Activated naive CD4-positive, alpha-beta T cell treated with anti-CD3 and anti-CD28 coated beads for 36 hours (primary cell): ENCODE measurements at regions not wholly inside any gene's neighbourhood (a gene's known extent, or its start where the extent isn't known, plus 50 kb on each side); places are given as distances from the start of the nearest gene placed in this dataset.

Source experiments
- CTCF ChIA-PET: fragments of 350-600 bp; sonication (Branson Sonifier 250); formaldehyde crosslinking; loops from one replicate; lab custom pipeline; 2021; ENCODE audit warnings: antibody characterized with exemption; lab: Charles Lee
- DNase-seq: peaks from one replicate; pipeline ENCODE4 v3.0.0-alpha.2; 2020
- H3K27ac Mint-ChIP-seq: one replicate; pipeline ENCODE4 v1.8.0; 2021; ENCODE audit warnings: mild to moderate bottlenecking, mixed read lengths
- H3K27me3 Mint-ChIP-seq: one replicate; pipeline ENCODE4 v1.8.0; 2021; ENCODE audit warnings: low read depth, mixed read lengths
- H3K36me3 Mint-ChIP-seq: one replicate; pipeline ENCODE4 v1.8.0; 2021; ENCODE audit warnings: low read depth, mixed read lengths
- H3K4me1 Mint-ChIP-seq: one replicate; pipeline ENCODE4 v1.8.0; 2021; ENCODE audit warnings: low read depth, mixed read lengths
- H3K4me3 Mint-ChIP-seq: one replicate; pipeline ENCODE4 v1.8.0; 2021; ENCODE audit warnings: mild to moderate bottlenecking, moderate library complexity, mixed read lengths
- H3K9me3 Mint-ChIP-seq: one replicate; pipeline ENCODE4 v1.8.0; 2021; ENCODE audit warnings: mixed read lengths
- intact Hi-C: fragments of 100-400 bp; cut with micrococcal nuclease; formaldehyde crosslinking; loops from one replicate; pipeline ENCODE4 v1.15.1; 2023

DNA sequence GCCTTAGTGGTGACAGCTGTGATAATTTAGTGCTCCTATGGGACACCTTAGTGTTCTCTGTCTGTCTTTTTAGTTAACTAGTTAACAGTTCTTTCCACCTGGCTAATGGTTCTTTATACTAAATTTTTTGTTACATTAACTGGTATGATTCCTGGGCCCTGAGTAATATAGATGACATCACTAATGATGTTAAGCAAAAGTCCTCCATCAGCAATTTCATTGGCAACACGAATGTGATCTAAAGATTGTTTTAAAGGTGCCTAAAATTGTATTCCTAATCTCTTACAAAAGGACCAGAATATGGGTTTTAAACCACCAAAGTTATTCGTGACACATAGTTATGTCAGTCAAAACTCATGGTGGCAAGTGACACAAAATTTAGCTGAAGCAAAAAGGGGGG, 235.3 kb downstream of the TENT4A start:
- H3K27ac Mint-ChIP-seq: no peak overlapping the region
- no peak for DNase-seq
- H3K36me3 Mint-ChIP-seq: no peaks in the 10 kb centered on the region
- H3K27me3 Mint-ChIP-seq: peaks cover 7% of the 10 kb centered on the region
- H3K9me3 Mint-ChIP-seq: no peaks in the 10 kb centered on the region
- intact Hi-C loops: no loop called here
- peaks cover 2% of the 10 kb centered on the region for H3K4me1 Mint-ChIP-seq
- H3K4me3 Mint-ChIP-seq: no peak overlapping the region
- CTCF ChIA-PET: no interaction called here

DNA sequence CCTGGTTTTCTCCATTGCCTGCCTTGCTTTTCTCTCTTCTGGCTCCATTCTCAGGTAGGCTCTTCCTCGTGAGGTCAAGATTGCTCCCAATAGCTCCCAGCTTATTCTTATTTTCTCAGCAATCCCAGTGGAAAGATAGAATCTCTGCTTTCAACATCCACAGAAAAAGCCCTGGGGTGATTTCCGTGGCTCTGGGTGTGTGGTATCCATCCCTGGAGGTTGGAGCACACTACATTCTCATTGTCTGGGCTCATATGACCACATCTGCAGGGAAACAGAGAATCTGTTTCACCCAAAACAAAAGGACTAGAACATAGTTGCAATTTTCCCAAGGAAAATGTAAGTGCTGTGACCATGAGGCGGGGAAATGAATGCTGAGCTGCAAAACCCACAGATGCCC, 236.0 kb downstream of the TENT4A start:
- CTCF ChIA-PET: no interaction called here
- no peaks in the 10 kb centered on the region for H3K36me3 Mint-ChIP-seq

DNA sequence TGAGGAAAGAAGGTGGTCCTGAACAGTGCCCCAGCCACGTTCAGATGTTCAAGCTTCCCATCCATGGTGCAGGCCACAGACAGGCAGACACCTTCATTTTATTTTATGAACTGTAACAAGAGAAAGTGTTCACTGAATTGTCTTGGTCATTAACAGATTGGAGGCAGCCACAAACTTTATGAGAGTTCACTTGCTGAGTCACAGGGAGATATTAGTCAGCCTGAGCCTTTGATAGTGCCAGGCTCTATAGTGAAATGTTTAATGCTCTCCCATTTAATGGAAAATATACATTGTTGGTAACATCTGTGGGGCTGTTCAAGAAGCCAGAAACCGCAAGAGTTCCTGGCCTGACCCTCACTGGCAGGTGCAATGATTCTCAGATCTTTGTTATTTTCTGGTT, 237.0 kb downstream of the TENT4A start:
- Mint-ChIP-seq H3K27me3 (peaks cover 12% of the 10 kb centered on the region), H3K4me1 (peaks cover 2% of the 10 kb centered on the region), H3K9me3 (no peaks in the 10 kb centered on the region), H3K27ac (no peak overlapping the region), H3K36me3 (no peaks in the 10 kb centered on the region), H3K4me3 (no peak overlapping the region)
- intact Hi-C loops: no loop called here
- DNase-seq: no peak
- CTCF ChIA-PET: no interaction called here

More for the DNA sequence above, 236.0 kb downstream of the TENT4A start:
- Mint-ChIP-seq H3K27me3 (peaks cover 7% of the 10 kb centered on the region), H3K9me3 (no peaks in the 10 kb centered on the region), H3K4me3 (no peak overlapping the region), H3K4me1 (peaks cover 2% of the 10 kb centered on the region), H3K27ac (no peak overlapping the region)
- intact Hi-C loops: no loop called here
- DNase-seq: no peak

DNA sequence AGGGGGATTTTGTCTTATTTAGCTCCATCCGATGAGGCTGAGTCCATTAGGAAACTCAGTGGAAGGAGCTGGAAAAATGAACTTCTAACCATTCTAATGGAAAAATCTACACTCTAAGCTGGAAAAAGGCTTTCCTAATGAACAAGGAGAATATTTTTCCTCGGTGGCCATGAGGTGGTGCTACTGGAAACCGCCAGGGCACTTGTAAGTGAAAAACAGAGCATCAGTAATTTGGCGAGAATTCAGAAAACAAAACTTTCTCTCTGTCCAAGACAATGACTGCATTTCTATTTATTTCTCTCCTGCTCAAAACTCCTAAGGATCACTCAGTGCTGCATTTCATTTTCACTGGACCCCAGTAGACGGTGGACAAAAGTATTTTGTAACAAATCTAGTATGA, 237.6 kb downstream of the TENT4A start:
- H3K27me3 Mint-ChIP-seq: peaks cover 12% of the 10 kb centered on the region
- DNase-seq: no peak
- H3K36me3 Mint-ChIP-seq: no peaks in the 10 kb centered on the region
- H3K4me3 Mint-ChIP-seq: no peak overlapping the region
- H3K27ac Mint-ChIP-seq: no peak overlapping the region
- H3K4me1 Mint-ChIP-seq: peaks cover 2% of the 10 kb centered on the region
- H3K9me3 Mint-ChIP-seq: no peaks in the 10 kb centered on the region
- intact Hi-C loops: no loop called here
- CTCF ChIA-PET: no interaction called here

DNA sequence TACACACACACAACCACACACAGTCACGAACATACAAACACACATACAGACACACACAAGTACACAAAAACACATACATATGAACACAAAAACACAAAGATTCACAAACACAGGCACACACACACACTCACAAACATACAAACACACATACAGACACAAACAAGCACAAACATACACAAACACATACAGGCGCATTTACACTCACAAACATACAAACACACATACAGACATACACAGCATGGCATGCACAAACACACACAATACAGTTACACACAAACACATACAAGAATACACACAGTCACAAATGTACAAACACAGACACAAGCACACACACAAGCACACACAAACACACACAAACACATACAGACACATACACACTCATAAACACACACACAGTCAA, 247.9 kb downstream of the TENT4A start:
- intact Hi-C loops: no loop called here
- H3K27me3 Mint-ChIP-seq: peaks cover 6% of the 10 kb centered on the region
- DNase-seq: no peak
- no peak overlapping the region for H3K27ac Mint-ChIP-seq
- peaks cover 2% of the 10 kb centered on the region for H3K9me3 Mint-ChIP-seq
- no peaks in the 10 kb centered on the region for H3K4me1 Mint-ChIP-seq
- CTCF ChIA-PET: no interaction called here
- no peak overlapping the region for H3K4me3 Mint-ChIP-seq
- H3K36me3 Mint-ChIP-seq: no peaks in the 10 kb centered on the region

DNA sequence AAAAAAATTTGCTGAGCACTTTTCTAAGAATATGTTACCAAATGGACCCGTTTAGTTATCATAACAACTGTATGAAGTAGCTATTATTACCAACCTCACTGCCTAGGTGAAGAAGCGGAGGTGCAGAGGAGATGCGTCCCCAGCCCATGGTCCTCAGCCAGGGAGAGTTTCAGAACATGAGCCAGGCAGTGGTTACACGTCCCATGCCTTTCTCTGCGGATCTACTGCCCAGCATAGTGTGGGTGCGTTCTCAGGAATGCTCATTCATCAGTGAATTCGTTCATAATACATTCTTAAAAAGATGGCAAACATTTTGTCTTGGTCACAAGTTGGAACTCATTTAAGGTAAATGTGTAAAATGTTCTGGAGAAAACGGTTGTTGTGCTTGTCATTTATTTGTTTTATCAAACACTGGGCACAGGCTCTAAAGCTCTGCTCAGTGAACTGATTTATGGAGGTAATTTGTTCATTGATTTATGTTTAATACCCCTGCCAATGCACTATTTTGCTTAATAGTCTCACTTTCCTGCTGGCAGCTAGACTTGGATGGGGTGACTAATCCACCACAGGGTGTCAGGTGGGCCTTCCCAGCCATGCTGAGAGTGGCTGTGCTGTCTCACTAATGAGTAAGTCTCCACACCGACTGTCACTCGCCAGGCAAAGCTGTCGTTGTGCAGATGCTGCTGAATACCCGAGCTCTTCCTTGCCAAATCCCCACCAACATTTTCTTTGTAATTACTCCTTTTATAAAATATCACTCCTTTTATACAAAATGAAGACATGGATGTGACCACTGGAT, 248.8 kb downstream of the TENT4A start:
- intact Hi-C loops: no loop called here

DNA sequence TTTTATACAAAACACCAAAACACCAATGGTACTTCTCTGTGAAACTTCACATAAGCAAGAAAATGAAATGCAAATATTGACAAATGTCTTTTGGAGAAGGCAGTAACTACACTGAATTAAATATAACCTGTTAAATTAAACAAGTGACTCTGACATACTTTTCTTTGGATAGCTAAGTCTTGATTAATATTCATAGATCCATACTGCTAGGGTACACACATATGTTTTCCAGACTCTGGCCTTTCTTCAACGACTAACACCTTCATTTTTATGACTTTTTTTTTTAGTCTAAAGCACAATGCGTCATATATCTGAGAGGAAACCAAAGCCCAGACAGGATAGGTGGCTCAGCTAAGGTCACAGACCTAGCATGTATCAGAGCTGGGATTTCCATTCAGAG, 263.7 kb downstream of the TENT4A start:
- H3K4me3 Mint-ChIP-seq: no peak overlapping the region
- DNase-seq: no peak
- H3K4me1 Mint-ChIP-seq: no peaks in the 10 kb centered on the region
- CTCF ChIA-PET: no interaction called here
- H3K36me3 Mint-ChIP-seq: no peaks in the 10 kb centered on the region
- no peaks in the 10 kb centered on the region for H3K27me3 Mint-ChIP-seq
- intact Hi-C loops: no loop called here
- H3K27ac Mint-ChIP-seq: no peak overlapping the region
- H3K9me3 Mint-ChIP-seq: no peaks in the 10 kb centered on the region

More for the DNA sequence above, 248.8 kb downstream of the TENT4A start:
- no peak for DNase-seq
- Mint-ChIP-seq H3K4me3 (no peak overlapping the region), H3K4me1 (no peaks in the 10 kb centered on the region), H3K27ac (no peak overlapping the region), H3K27me3 (peaks cover 6% of the 10 kb centered on the region), H3K36me3 (no peaks in the 10 kb centered on the region), H3K9me3 (peaks cover 2% of the 10 kb centered on the region)
- CTCF ChIA-PET: no interaction called here

DNA sequence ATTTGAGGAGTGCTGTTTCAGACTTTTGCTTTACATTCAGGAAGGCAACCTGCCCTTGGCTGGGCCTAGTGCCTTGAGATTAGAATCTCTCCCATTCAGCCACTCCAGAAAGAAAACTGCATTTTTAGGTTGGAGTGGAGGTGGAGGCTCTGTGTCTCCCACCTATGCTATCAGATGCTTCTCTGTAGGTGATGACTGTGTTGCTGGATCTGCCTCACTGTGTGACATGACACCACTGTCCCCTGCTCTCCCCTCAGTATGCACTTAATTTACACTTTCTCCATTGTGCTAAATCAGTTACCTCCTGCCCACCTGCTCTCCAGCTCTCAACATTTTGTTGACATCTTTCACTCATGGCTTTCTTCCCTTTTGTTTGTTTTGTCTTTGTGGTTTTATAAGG, 265.8 kb downstream of the TENT4A start:
- H3K4me3 Mint-ChIP-seq: no peak overlapping the region
- no peak for DNase-seq
- no peaks in the 10 kb centered on the region for H3K4me1 Mint-ChIP-seq
- H3K9me3 Mint-ChIP-seq: no peaks in the 10 kb centered on the region
- H3K27me3 Mint-ChIP-seq: no peaks in the 10 kb centered on the region
- H3K36me3 Mint-ChIP-seq: no peaks in the 10 kb centered on the region
- no peak overlapping the region for H3K27ac Mint-ChIP-seq
- intact Hi-C loops: no loop called here
- CTCF ChIA-PET: no interaction called here

DNA sequence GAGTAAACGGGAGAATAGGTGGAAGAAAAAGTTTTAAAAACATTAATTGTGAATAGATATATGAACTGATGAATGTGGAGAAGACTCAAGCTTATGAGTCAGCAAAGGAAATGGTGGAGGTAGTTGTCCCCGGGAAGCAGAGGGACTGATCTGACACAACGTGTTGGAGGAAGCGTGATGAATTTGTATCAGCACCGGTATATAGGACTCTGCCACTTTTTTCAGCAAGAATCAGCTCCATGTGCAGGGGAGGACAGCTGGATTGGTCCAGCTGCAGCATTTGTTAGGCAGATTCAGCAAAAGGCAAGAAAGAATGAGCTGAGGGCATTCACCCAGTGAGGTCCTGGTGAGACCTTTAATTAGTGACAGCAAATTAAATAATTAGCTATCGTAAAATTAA, 276.0 kb downstream of the TENT4A start:
- no peak for DNase-seq
- CTCF ChIA-PET: no interaction called here
- peaks cover 6% of the 10 kb centered on the region for H3K27me3 Mint-ChIP-seq

DNA sequence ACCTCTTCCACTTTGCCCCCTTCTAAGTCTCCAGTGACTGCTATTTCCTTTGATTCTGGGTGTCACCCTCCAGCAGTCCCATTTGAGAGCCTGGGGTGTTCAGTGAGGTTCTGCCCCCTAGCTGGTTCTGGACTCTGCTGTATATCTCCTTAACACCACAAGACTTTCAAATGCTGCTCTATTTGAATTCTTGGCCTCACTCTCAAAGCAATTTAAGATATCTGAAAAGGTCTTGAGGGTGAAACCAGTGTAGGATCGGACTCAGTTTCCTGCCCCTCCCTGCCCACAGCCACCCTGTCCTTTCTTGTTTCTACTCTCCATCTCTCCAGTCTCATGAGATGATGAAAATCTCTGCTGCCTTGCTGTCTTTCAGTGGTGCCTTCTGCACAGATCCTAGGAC, 280.9 kb downstream of the TENT4A start:
- Mint-ChIP-seq H3K4me3 (no peak overlapping the region), H3K9me3 (no peaks in the 10 kb centered on the region), H3K27me3 (peaks cover 9% of the 10 kb centered on the region), H3K4me1 (no peaks in the 10 kb centered on the region), H3K36me3 (no peaks in the 10 kb centered on the region), H3K27ac (no peak overlapping the region)
- CTCF ChIA-PET: no interaction called here
- intact Hi-C loops: no loop called here
- DNase-seq: no peak

More for the DNA sequence above, 276.0 kb downstream of the TENT4A start:
- Mint-ChIP-seq H3K27ac (no peak overlapping the region), H3K4me1 (no peaks in the 10 kb centered on the region), H3K9me3 (no peaks in the 10 kb centered on the region), H3K4me3 (no peak overlapping the region), H3K36me3 (no peaks in the 10 kb centered on the region)
- intact Hi-C loops: no loop called here

DNA sequence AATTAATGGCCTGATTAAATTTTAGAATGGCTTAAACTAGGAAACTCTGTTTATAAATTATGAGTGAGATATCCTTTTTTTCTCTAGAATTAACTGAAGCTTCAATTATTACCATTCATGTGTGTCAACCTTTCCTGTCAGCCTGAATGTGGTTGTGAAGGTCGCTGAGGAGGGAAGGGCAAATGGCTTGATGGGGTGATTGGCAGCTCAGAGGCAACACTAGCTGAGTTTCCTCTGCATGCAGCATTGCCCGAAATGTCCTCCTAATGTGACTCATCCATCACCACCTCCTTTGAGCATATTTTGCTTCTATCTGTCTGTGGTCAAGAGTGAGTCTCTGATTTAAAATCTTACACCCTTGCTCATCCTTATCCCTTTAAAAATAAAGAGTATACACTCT, 281.9 kb downstream of the TENT4A start:
- Mint-ChIP-seq H3K4me3 (no peak overlapping the region), H3K9me3 (no peaks in the 10 kb centered on the region), H3K27ac (no peak overlapping the region), H3K36me3 (no peaks in the 10 kb centered on the region), H3K4me1 (no peaks in the 10 kb centered on the region), H3K27me3 (peaks cover 9% of the 10 kb centered on the region)
- CTCF ChIA-PET: no interaction called here
- intact Hi-C loops: no loop called here
- DNase-seq: no peak

DNA sequence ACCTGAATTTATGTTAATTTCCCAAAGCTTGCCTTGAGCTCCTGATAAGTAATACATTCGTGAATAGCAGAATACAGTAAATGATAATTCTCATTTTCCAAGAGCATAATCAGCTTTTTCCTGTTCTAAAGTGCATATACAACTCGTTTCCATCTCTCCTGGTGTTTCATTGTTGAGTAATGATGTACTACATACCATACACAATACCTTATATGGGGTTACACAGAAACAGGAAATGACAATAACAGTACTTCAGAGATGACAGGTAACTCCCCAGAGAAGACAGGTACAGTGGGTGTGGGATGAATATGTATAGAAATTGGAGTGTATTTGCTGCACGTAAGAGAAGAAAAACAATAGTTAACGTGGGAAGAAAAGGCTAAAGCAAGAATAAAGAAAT, 287.1 kb downstream of the TENT4A start:
- intact Hi-C loops: no loop called here
- no peak overlapping the region for H3K4me3 Mint-ChIP-seq

DNA sequence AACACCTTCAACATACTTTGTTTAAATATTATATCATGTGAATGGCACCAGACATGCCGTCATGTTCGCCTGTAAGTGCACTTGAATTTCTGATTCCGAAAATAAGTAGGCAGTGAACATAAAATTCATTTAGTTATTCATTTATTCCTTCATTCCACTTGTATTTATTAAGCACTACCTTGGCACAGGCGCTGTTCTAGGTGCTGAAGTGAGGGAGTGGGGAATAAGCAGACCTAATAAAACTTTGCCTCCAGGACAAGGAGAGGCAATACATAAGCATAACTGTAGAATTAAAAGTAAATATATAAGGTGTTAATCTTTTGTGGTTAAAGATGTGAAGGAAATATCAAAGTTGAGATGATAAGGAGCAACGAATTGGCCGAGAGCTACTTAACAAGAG, 297.4 kb downstream of the TENT4A start:
- Mint-ChIP-seq H3K27me3 (no peaks in the 10 kb centered on the region), H3K9me3 (peaks cover 2% of the 10 kb centered on the region), H3K27ac (no peak overlapping the region), H3K4me3 (no peak overlapping the region), H3K36me3 (peaks cover 2% of the 10 kb centered on the region), H3K4me1 (no peaks in the 10 kb centered on the region)
- CTCF ChIA-PET: no interaction called here
- intact Hi-C loops: no loop called here
- no peak for DNase-seq

More for the DNA sequence above, 287.1 kb downstream of the TENT4A start:
- H3K27me3 Mint-ChIP-seq: peaks cover 9% of the 10 kb centered on the region
- no peak for DNase-seq
- no peak overlapping the region for H3K27ac Mint-ChIP-seq
- H3K4me1 Mint-ChIP-seq: no peaks in the 10 kb centered on the region
- CTCF ChIA-PET: no interaction called here
- peaks cover 2% of the 10 kb centered on the region for H3K9me3 Mint-ChIP-seq
- no peaks in the 10 kb centered on the region for H3K36me3 Mint-ChIP-seq
